ENCODE measurements at regions not wholly inside any gene's neighbourhood (a gene's known extent, or its start where the extent isn't known, plus 50 kb on each side); places are given as distances from the start of the nearest gene placed in this dataset.

GRCh38 chr12:19988459-19988873 lies 379.9 kb upstream of the PDE3A start:
- Histone ChIP-seq H3F3A (ENCODE audit: low read depth) (no peaks in the 10 kb centered on the region), H3K4me2 (ENCODE audit: low read depth, low read length, poor library complexity, severe bottlenecking) (no peak overlapping the region), H3K9me3 (ENCODE audit: insufficient read depth, low read depth, low read length) (no peaks in the 10 kb centered on the region), H3K27me3 (ENCODE audit: insufficient read depth, low read length, poor library complexity, severe bottlenecking) (no peaks in the 10 kb centered on the region), H3K4me1 (ENCODE audit: insufficient read depth, low read length, poor library complexity, severe bottlenecking) (no peaks in the 10 kb centered on the region), H3K36me3 (ENCODE audit: insufficient read depth, low read length) (no peaks in the 10 kb centered on the region), H3K79me2 (ENCODE audit: insufficient read depth, low read length) (no peaks in the 10 kb centered on the region), H3K9ac (ENCODE audit: low read depth, low read length, poor library complexity, severe bottlenecking) (no peak overlapping the region), H3K4me3 (ENCODE audit: low read length, poor library complexity, severe bottlenecking) (no peak overlapping the region), H3K9me2 (replicated peaks; ENCODE audit: low read depth, low read length) (no peaks in the 10 kb centered on the region), H4K20me1 (ENCODE audit: insufficient read depth, low read length, poor library complexity, severe bottlenecking) (no peaks in the 10 kb centered on the region), H2AFZ (ENCODE audit: low read length) (no peak overlapping the region)
- TF ChIP-seq CTCF (conservative IDR thresholded peaks at IDR 0.05; ENCODE audit: low read length) = no peak
- no peak for TF ChIP-seq EZH2phosphoT487 (IDR thresholded peaks at IDR 0.05; ENCODE audit: borderline replicate concordance)

- Histone ChIP-seq H2AFZ (ENCODE audit: low read length) (no peak overlapping the region), H4K20me1 (ENCODE audit: insufficient read depth, low read length, poor library complexity, severe bottlenecking) (no peaks in the 10 kb centered on the region), H3K9me2 (replicated peaks; ENCODE audit: low read depth, low read length) (no peaks in the 10 kb centered on the region), H3K4me2 (ENCODE audit: low read depth, low read length, poor library complexity, severe bottlenecking) (no peak overlapping the region), H3K27me3 (ENCODE audit: insufficient read depth, low read length, poor library complexity, severe bottlenecking) (no peaks in the 10 kb centered on the region), H3K9ac (ENCODE audit: low read depth, low read length, poor library complexity, severe bottlenecking) (no peak overlapping the region), H3K4me1 (ENCODE audit: insufficient read depth, low read length, poor library complexity, severe bottlenecking) (no peaks in the 10 kb centered on the region), H3K36me3 (ENCODE audit: insufficient read depth, low read length) (no peaks in the 10 kb centered on the region), H3K79me2 (ENCODE audit: insufficient read depth, low read length) (no peaks in the 10 kb centered on the region), H3K4me3 (ENCODE audit: low read length, poor library complexity, severe bottlenecking) (no peak overlapping the region), H3K9me3 (ENCODE audit: insufficient read depth, low read depth, low read length) (no peaks in the 10 kb centered on the region), H3F3A (ENCODE audit: low read depth) (no peaks in the 10 kb centered on the region)
- TF ChIP-seq EZH2phosphoT487 (IDR thresholded peaks at IDR 0.05; ENCODE audit: borderline replicate concordance) (no peak), CTCF (conservative IDR thresholded peaks at IDR 0.05; ENCODE audit: low read length) (no peak)
Observed at GRCh38 chr12:19988948-19989347, 379.4 kb upstream of the PDE3A start.

DNA sequence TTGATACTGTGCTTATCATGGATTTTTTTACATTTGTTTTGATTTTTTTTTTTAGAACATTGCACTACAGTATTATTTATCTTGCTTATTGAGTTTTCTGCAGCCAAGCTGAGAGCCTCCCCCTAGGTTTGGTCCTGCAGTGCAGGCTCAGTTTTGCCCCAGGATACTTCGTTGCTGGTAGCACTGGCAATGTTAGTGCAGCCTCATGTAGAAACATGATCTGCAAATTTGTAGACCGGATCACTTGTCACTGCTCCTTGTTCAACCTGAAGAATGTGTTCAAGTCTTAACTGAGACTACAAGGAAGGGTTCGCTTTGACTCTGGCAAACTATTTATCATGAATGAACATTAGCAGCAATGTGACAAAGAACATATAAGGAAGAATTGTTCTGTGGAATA lies 377.2 kb upstream of the PDE3A start:
- H3K4me2 ChIP-seq (ENCODE audit: low read depth, low read length, poor library complexity, severe bottlenecking) = no peak overlapping the region
- H3K4me1 ChIP-seq (ENCODE audit: insufficient read depth, low read length, poor library complexity, severe bottlenecking) = no peaks in the 10 kb centered on the region
- H3K27me3 ChIP-seq (ENCODE audit: insufficient read depth, low read length, poor library complexity, severe bottlenecking) = no peaks in the 10 kb centered on the region
- no peak overlapping the region for H2AFZ ChIP-seq (ENCODE audit: low read length)
- H3K4me3 ChIP-seq (ENCODE audit: low read length, poor library complexity, severe bottlenecking) = no peak overlapping the region
- H3K79me2 ChIP-seq (ENCODE audit: insufficient read depth, low read length) = no peaks in the 10 kb centered on the region
- no peaks in the 10 kb centered on the region for H3F3A ChIP-seq (ENCODE audit: low read depth)
- no peaks in the 10 kb centered on the region for H3K9me2 ChIP-seq (replicated peaks; ENCODE audit: low read depth, low read length)
- TF ChIP-seq CTCF (conservative IDR thresholded peaks at IDR 0.05; ENCODE audit: low read length) (no peak), EZH2phosphoT487 (IDR thresholded peaks at IDR 0.05; ENCODE audit: borderline replicate concordance) (no peak)
- H3K36me3 ChIP-seq (ENCODE audit: insufficient read depth, low read length) = no peaks in the 10 kb centered on the region
- no peaks in the 10 kb centered on the region for H3K9me3 ChIP-seq (ENCODE audit: insufficient read depth, low read depth, low read length)
- no peak overlapping the region for H3K9ac ChIP-seq (ENCODE audit: low read depth, low read length, poor library complexity, severe bottlenecking)
- H4K20me1 ChIP-seq (ENCODE audit: insufficient read depth, low read length, poor library complexity, severe bottlenecking) = no peaks in the 10 kb centered on the region
